COR-L47 (cell line): ENCODE measurements at regions not wholly inside any gene's neighbourhood (a gene's known extent, or its start where the extent isn't known, plus 50 kb on each side); places are given as distances from the start of the nearest gene placed in this dataset.
"Not testable (repeated sequence)": the region's sequence is repeated elsewhere in the genome, so short reads cannot be mapped to it uniquely, and the experiment has no call there.

ENCODE experiments used
- DNase-seq: peaks from one replicate; lab custom pipeline; 2025; lab: John Stamatoyannopoulos, UW

DNA sequence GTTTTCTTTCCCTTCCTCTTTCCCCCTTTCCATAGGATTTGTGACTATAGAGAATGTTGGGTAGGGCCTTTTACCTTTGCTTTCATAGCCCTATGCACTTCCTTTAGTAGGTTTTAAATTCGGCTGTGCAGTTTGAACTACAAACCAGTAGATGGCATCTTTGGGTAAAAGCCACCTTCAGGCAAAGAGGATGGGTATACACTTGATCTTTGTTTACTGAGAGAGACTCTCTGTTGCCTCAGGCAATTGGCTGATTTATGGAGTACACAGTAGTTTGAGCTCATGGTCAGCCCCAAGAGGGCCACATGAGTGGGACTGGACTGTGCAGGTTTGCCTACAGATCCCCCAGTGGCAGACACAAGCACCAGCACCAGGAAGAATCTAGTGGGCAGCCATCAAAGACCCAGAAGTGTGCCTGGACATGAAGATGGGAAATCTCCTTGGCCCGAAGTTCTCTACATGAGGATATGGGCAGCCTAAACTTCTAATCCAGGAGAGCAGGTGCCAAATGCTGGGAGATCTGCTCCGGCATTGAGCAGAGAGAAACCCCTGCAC lies 1304.3 kb upstream of the DDX18 start:
- peak; percentile 73 for DNase-seq

DNA sequence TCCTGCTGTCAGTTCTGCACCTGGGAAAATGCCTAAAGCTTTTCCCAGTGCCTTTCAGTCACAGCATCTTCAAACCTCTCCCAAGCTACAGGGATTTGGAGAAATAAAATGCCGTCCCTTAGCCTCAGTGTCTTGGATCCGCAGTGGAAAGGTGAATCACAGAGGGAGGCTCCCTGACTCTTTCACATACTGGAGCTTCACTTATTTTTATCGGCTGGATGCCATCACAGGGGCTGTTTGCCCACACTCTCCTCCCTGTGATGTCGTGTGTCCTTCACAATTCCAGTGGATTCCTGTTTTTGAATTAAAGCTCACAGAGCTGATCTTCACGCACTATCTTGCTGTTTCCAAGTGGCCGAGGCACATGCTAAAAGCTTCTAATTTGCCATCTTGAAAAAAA lies 1303.1 kb upstream of the DDX18 start:
- DNase-seq = no peak

DNA sequence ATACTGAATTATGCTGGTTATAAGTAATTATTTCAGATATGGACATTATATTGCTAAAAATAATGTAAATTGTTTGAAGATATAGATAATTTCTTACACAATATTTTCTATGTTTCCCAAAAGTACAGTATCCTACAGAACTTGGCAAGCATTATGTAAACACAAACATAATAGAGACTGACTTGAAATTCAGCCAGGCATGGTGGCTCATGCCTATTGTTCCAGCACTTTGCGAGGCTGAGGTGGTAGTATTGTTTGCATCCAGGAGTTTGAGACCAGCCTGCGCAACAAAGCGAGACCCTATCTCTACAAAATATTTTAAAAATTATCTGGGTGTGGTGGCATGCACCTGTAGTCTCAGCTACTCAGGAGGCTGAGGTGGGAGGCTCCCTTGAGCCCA lies 1300.5 kb upstream of the DDX18 start:
- DNase-seq = peak; percentile 62

DNA sequence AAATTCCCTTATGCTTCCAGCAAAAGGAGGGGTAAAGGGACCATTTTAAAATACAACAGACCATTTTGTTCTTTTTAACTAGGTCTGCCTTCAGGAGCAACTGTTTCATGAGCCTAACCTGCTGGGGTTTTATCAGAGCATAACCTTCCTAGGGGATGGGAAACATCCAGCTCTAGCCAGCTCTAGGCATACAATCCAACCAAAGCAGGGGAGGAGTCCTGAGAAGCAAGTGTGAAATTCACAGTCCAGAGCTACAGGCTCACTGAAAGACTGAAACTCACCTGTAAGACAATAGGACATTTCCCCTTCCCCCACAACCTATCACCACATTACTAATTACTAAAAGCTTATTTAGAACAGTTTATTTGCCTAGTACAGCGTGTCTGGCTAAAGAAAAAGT lies 1296.6 kb upstream of the DDX18 start:
- DNase-seq = no peak

DNA sequence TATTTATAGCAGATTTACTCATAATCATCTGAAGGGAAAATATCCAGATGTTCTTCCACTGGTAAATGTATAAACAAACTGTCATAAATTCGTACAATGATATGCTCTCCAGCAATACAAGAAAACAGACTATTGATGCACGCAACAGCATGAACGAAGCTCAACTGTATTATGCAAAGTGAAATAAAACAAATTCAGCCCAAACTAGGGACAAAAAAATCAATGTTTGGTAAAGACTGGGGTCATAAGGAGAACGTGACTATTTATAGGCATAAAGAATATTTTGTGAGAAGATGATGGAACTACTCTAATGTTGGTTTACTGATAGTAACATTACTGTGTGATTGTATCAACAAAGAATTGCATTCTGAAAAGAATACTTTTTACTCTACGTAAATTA lies 1276.7 kb upstream of the DDX18 start:
- DNase-seq = no peak

DNA sequence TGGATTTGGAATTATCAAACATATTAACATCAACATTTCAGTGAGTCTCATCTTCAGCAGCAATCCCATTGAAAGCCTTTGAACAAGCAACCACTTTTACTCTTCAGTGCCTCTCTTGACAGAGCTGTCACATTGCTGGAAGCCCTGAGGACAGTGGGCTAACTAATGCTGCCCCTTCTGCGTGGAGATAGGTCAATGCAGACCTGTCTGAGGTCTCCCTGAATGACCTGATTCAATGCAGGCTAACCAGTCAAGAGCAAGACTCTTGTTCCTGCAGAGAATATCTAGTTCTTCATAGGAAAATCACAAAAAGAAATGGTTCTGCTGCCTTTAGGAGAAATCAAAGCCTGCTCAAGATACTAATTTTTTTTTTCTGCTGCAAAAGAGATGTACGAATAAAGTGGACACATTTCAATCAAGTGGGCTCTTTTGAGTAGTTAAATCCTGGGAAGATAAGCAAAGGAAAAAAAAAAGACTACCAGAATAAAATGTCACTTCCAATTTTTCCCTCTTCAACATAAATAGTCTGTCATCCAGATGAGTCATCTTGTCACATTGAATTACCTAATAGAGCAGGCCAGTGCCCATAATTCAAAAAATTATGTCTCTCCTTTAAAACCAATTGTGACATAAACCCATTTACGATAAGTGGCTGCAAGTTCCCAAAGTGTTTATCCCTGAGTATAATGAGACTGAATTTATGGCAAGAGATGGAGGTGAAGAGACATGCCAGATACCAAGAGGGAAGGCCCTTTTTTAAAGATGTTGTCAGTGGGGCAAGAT lies 1269.0 kb upstream of the DDX18 start:
- no peak for DNase-seq

DNA sequence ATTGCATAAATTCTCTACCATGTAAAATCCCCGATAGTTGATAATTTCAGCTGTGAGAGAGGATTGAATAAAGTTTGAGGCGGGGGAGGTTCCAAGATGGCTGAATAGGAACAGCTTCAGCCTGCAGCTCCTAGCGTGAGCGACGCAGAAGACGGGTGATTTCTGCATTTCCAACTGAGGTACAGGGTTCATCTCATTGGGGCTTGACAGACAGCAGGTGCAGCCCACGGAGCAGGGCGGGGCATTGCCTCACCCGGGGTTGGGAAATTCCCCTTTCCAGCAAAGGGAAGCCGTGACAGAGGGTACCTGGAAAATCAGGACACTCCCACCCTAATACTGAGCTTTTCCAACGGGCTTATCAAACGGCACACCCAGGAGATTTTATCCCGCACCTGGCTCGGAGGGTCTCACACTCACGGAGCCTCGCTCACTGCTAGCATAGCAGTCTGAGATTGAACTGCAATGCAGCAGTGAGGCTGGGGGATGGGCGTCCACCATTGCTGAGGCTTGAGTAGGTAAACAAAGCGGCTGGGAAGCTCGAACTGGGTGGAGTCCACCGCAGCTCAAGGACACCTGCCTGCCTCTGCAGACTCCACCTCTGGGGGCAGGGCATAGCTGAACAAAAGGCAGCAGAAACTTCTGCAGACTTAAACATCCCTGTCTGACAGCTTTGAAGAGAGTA lies 1261.6 kb upstream of the DDX18 start:
- not testable (repeated sequence) for DNase-seq

DNA sequence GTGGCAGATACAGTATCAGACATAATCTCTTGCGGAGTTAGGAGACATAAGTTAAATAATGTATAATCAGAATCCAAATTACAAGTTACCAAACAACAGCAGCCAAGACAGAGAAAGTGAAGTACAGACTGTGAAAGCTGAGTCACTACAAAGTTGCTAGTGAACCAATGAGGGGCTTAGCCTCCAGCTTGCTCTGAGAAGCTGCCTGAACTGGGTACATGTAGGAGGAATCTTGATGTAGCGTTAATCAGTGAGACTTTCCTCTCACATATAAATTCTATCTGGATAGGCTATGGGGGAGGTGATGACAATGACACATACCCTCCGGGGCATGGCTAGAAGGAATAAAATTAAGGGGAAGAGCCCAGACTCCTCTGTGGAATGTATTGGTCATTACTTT lies 1234.3 kb upstream of the DDX18 start:
- DNase-seq = no peak

DNA sequence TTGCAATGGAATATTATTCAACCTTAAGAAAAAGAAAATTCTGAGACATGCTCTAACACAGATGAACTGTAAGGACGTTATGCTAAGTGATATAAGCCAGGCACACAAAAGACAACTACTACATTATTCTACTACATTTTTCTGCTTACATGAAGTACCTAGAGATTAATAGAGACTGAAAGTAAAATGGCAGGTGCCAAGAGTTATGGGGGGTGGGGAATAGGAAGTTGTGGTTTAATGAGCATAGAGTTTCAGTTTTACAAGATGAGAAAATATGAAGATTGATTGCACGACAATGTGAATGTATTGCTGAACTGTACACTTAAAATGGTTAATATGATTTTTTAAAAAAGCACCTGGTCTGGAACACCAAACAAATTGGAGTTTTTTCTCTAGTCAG lies 1231.6 kb upstream of the DDX18 start:
- no peak for DNase-seq

DNA sequence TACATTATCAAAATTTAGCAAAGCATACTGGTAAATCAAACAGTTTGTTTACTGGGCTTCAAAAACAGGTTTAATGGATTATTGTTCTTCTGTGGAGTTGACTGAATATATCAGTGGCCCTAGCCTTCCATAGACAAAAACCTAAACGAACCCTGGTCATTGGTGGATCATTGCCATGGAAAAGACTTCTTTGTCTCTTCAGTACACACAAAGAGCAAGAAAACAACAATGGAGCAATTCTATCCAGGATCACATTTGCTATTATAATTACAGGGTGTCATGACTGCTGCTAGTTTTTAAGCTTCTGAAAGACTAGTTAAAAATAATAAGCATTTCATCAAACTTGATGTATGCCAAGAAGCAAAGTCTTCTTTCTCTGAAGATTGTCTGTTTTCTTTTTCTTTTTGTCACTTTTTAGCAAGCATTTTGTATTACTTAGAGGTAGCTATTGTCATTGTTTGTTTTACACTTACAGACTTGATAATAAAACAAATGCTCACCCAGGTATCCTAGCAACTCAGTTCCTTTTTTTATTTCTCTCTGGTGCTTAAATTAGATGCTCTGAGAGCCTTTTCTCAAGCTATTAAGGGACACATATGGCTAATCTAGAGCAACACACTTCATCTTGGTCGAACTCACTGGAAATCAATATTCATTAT lies 1228.7 kb upstream of the DDX18 start:
- peak; percentile 91 for DNase-seq

DNA sequence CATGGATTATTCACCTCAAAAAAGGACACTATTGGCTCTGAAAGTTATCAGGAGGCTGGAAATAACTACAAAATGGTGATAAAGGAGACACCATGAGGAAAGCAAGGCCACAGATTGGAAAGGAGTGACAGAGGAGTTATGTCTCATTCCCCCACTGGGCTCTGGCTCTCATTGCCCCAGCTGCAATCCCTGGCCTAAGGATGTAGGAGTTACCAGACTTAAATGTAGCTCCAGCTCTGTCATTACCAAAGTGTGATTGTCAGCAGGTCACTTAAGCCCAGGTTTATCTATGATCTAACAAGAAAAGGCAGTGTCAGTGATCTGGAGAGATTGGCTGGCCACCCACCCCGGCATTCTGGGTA lies 1228.2 kb upstream of the DDX18 start:
- DNase-seq = peak; percentile 45
